ENCODE measurements at regions not wholly inside any gene's neighbourhood (a gene's known extent, or its start where the extent isn't known, plus 50 kb on each side); places are given as distances from the start of the nearest gene placed in this dataset.
A peak's percentile ranks its signal among the peaks of the same experiment; 100 is the strongest.

GRCh38 chr3:72318504-72319193 is 529.6 kb downstream of the SHQ1 start:
- no peak for DNase-seq

- no peak for DNase-seq
Observed at GRCh38 chr3:72317491-72317890, 530.8 kb downstream of the SHQ1 start.

- no peak for DNase-seq
Observed at GRCh38 chr3:72316501-72317279, 531.6 kb downstream of the SHQ1 start.

GRCh38 chr3:72313308-72313707 is 528.4 kb upstream of the PROK2 start:
- no peak for DNase-seq

GRCh38 chr3:72312339-72312738 is 527.4 kb upstream of the PROK2 start:
- DNase-seq, result no peak

- no peak for DNase-seq
Observed at GRCh38 chr3:72311425-72311824, 526.5 kb upstream of the PROK2 start.

- DNase-seq, result peak; percentile 60
Observed at GRCh38 chr3:72310419-72311380, 525.8 kb upstream of the PROK2 start.

GRCh38 chr3:72309661-72310418 is 524.9 kb upstream of the PROK2 start:
- no peak for DNase-seq

- DNase-seq, result no peak
Observed at GRCh38 chr3:72308641-72309040, 523.7 kb upstream of the PROK2 start.

- DNase-seq, result no peak
Observed at GRCh38 chr3:72307438-72308115, 522.6 kb upstream of the PROK2 start.

GRCh38 chr3:72306800-72307341 is 521.9 kb upstream of the PROK2 start:
- peak; percentile 84 for DNase-seq

- DNase-seq, result no peak
Observed at GRCh38 chr3:72303926-72304325, 519.0 kb upstream of the PROK2 start.

- DNase-seq, result no peak
Observed at GRCh38 chr3:72301779-72302178, 516.8 kb upstream of the PROK2 start.

- no peak for DNase-seq
Observed at GRCh38 chr3:72300621-72301020, 515.7 kb upstream of the PROK2 start.

- no peak for DNase-seq
Observed at GRCh38 chr3:72299823-72300222, 514.9 kb upstream of the PROK2 start.

- DNase-seq, result peak; percentile 56
Observed at GRCh38 chr3:72299321-72299802, 514.4 kb upstream of the PROK2 start.

- no peak for DNase-seq
Observed at GRCh38 chr3:72298201-72299152, 513.5 kb upstream of the PROK2 start.

- DNase-seq, result no peak
Observed at GRCh38 chr3:72297481-72297880, 512.5 kb upstream of the PROK2 start.

- DNase-seq, result no peak
Observed at GRCh38 chr3:72296477-72297111, 511.6 kb upstream of the PROK2 start.
